A673 (cell line): ENCODE measurements at regions not wholly inside any gene's neighbourhood (a gene's known extent, or its start where the extent isn't known, plus 50 kb on each side); places are given as distances from the start of the nearest gene placed in this dataset.

Experiments
- BruUV-seq: library from RNA; stranded (reverse); fragments of 400-500 nt; replicated peaks from 2 replicates; lab custom pipeline; 2021; lab: Mats Ljungman, UMichigan
- CTCF ChIA-PET: fragments of 300-600 bp; sonication (Branson Sonifier 250); formaldehyde crosslinking; loops from one replicate; lab custom pipeline; 2022; ENCODE audit warnings: antibody characterized with exemption; lab: Charles Lee
- POLR2A ChIA-PET: fragments of 300-600 bp; sonication (Branson Sonifier 250); formaldehyde crosslinking; loops from one replicate; lab custom pipeline; 2022; ENCODE audit warnings: antibody characterized with exemption; ENCODE audit not compliant: low non-redundant PET; lab: Charles Lee
- DNase-seq: peaks from one replicate; pipeline ENCODE4 v3.0.0-alpha.2; 2015; ENCODE audit warnings: low spot score
- H3K27ac ChIP-seq: fragments of 200-600 bp; sonication (generic); 2 replicates; pipeline ENCODE4 v1.5.1; 2016; ENCODE audit warnings: mixed run types, low read depth, mild to moderate bottlenecking, mixed read lengths, antibody characterized with exemption, low read length; ENCODE audit not compliant: poor library complexity, severe bottlenecking
- H3K27me3 ChIP-seq: fragments of 200-600 bp; sonication (generic); replicated peaks from 2 replicates; pipeline ENCODE4 v1.6.1; 2017; ENCODE audit warnings: mixed run types, low read depth, mild to moderate bottlenecking, mixed read lengths, antibody characterized with exemption, low read length; ENCODE audit not compliant: insufficient read depth, poor library complexity
- H3K36me3 ChIP-seq: fragments of 200-600 bp; sonication (generic); 2 replicates; pipeline ENCODE4 v1.6.1; 2016; ENCODE audit warnings: mixed run types, mild to moderate bottlenecking, mixed read lengths, antibody characterized with exemption, low read length; ENCODE audit not compliant: insufficient read depth, poor library complexity, severe bottlenecking
- H3K4me1 ChIP-seq: fragments of 200-600 bp; sonication (generic); 2 replicates; pipeline ENCODE4 v1.6.1; 2017; ENCODE audit warnings: mixed run types, mild to moderate bottlenecking, mixed read lengths, antibody characterized with exemption, low read length; ENCODE audit not compliant: insufficient read depth, poor library complexity, severe bottlenecking
- H3K4me3 ChIP-seq: fragments of 200-600 bp; sonication (generic); 2 replicates; pipeline ENCODE4 v1.5.1; 2016; ENCODE audit warnings: low read depth, mixed run types, mild to moderate bottlenecking, mixed read lengths, low read length; ENCODE audit not compliant: poor library complexity, severe bottlenecking
- H3K9me3 ChIP-seq: fragments of 200-600 bp; sonication (generic); 2 replicates; pipeline ENCODE4 v1.6.1; 2016; ENCODE audit warnings: mixed run types, low read depth, mild to moderate bottlenecking, mixed read lengths, antibody characterized with exemption, low read length; ENCODE audit not compliant: poor library complexity, severe bottlenecking
- CTCF ChIP-seq: fragments of 300-800, 200-600 bp; sonication (generic); conservative IDR thresholded peaks from 2 replicates; pipeline ENCODE4 v1.5.1; 2017; ENCODE audit warnings: low read depth, mild to moderate bottlenecking, antibody characterized with exemption, low read length, moderate library complexity, mixed read lengths
- EZH2 ChIP-seq: fragments of 200-600 bp; sonication (generic); IDR thresholded peaks from 2 replicates; pipeline ENCODE4 v1.6.1; 2017; ENCODE audit warnings: borderline replicate concordance, low read depth, mild to moderate bottlenecking, mixed read lengths, antibody characterized with exemption, low read length; ENCODE audit not compliant: poor library complexity, severe bottlenecking
- intact Hi-C: fragments of 100-400 bp; cut with micrococcal nuclease; formaldehyde crosslinking; loops from one replicate; pipeline ENCODE4 v1.10.0; 2022; ENCODE audit not compliant: unreplicated experiment

- intact Hi-C loops = no loop called here
- Histone ChIP-seq H3K9me3 (no peaks in the 10 kb centered on the region), H3K27me3 (no peaks in the 10 kb centered on the region), H3K36me3 (no peaks in the 10 kb centered on the region), H3K27ac (no peak overlapping the region), H3K4me3 (no peak overlapping the region), H3K4me1 (peaks cover 13% of the 10 kb centered on the region)
- ChIA-PET CTCF (no interaction called here), POLR2A (no interaction called here)
- no TSS peak for BruUV-seq
- TF ChIP-seq CTCF = no peak
- TF ChIP-seq EZH2 = no peak
- no peak for DNase-seq
These were observed 62.3 kb upstream of the CALM2 start for GRCh38 chr2:47238638-47239037.

- Histone ChIP-seq H3K4me3 (no peak overlapping the region), H3K36me3 (no peaks in the 10 kb centered on the region), H3K4me1 (peaks cover 13% of the 10 kb centered on the region), H3K9me3 (no peaks in the 10 kb centered on the region), H3K27me3 (no peaks in the 10 kb centered on the region), H3K27ac (no peak overlapping the region)
- DNase-seq = no peak
- CTCF ChIA-PET = no interaction called here
- TF ChIP-seq CTCF (no peak), EZH2 (no peak)
- BruUV-seq = no TSS peak
- intact Hi-C loops = no loop called here
- POLR2A ChIA-PET = no interaction called here
These were observed 61.3 kb upstream of the CALM2 start for GRCh38 chr2:47237375-47238334.

- intact Hi-C loops = no loop called here
- no peaks in the 10 kb centered on the region for H3K36me3 ChIP-seq
- no peaks in the 10 kb centered on the region for H3K9me3 ChIP-seq
- BruUV-seq = no TSS peak
- no peaks in the 10 kb centered on the region for H3K27me3 ChIP-seq
- ChIA-PET POLR2A (no interaction called here), CTCF (no interaction called here)
- no peak for TF ChIP-seq EZH2
- TF ChIP-seq CTCF = no peak
- H3K4me1 ChIP-seq = peaks cover 13% of the 10 kb centered on the region
- H3K4me3 ChIP-seq = no peak overlapping the region
- DNase-seq = no peak
- H3K27ac ChIP-seq = no peak overlapping the region
These were observed 60.3 kb upstream of the CALM2 start for GRCh38 chr2:47236503-47237215.
